Neural cell (in vitro differentiated cells): ENCODE measurements at regions not wholly inside any gene's neighbourhood (a gene's known extent, or its start where the extent isn't known, plus 50 kb on each side); places are given as distances from the start of the nearest gene placed in this dataset.

ENCODE experiments used
- H2AFZ ChIP-seq: fragments of 200-600, 300-800 bp; sonication (generic), shearing (Covaris generic); 2 replicates; pipeline ENCODE4 v1.6.0; 2014; ENCODE audit warnings: low read depth, mild to moderate bottlenecking, antibody characterized with exemption, low read length, moderate library complexity
- H3F3A ChIP-seq: fragments of 200-600 bp; shearing (Covaris generic); 2 replicates; pipeline ENCODE4 v1.6.1; 2016; ENCODE audit warnings: mild to moderate bottlenecking, moderate library complexity, mixed read lengths, antibody characterized with exemption, low read length; ENCODE audit not compliant: insufficient read depth, poor library complexity, severe bottlenecking
- H3K27ac ChIP-seq: fragments of 200-600, 300-800 bp; sonication (generic), shearing (Covaris generic); 2 replicates; pipeline ENCODE4 v1.5.1; 2014; ENCODE audit warnings: mild to moderate bottlenecking, low read length, moderate library complexity
- H3K27me3 ChIP-seq: fragments of 300-800, 200-600 bp; sonication (generic), shearing (Covaris generic); 2 replicates; pipeline ENCODE4 v1.6.0; 2014; ENCODE audit warnings: mild to moderate bottlenecking, low read depth, low read length, moderate library complexity; ENCODE audit not compliant: insufficient read depth
- H3K36me3 ChIP-seq: fragments of 300-800, 200-600 bp; sonication (generic), shearing (Covaris generic); 2 replicates; pipeline ENCODE4 v1.5.1; 2014; ENCODE audit warnings: mild to moderate bottlenecking, antibody characterized with exemption, low read length, moderate library complexity; ENCODE audit not compliant: insufficient read depth
- H3K4me2 ChIP-seq: fragments of 300-800, 200-600 bp; sonication (generic), shearing (Covaris generic); 2 replicates; pipeline ENCODE4 v1.6.0; 2014; ENCODE audit warnings: mild to moderate bottlenecking, low read length
- H3K4me3 ChIP-seq: fragments of 300-800, 200-600 bp; sonication (generic), shearing (Covaris generic); 2 replicates; pipeline ENCODE4 v1.5.1; 2014; ENCODE audit warnings: mild to moderate bottlenecking, low read length, moderate library complexity
- H3K79me2 ChIP-seq: fragments of 200-600 bp; shearing (Covaris generic); replicated peaks from 2 replicates; pipeline ENCODE4 v1.6.0; 2014; ENCODE audit warnings: mild to moderate bottlenecking, low read length, moderate library complexity; ENCODE audit not compliant: insufficient read depth
- H3K9ac ChIP-seq: fragments of 300-800, 200-600 bp; sonication (generic), shearing (Covaris generic); 2 replicates; pipeline ENCODE4 v1.6.1; 2016; ENCODE audit warnings: mild to moderate bottlenecking, low read length, mixed read lengths
- H3K9me2 ChIP-seq: fragments of 200-600 bp; shearing (Covaris generic); 2 replicates; pipeline ENCODE4 v1.6.1; 2016; ENCODE audit warnings: mild to moderate bottlenecking, low read length, mixed read lengths; ENCODE audit not compliant: insufficient read depth
- H3K9me3 ChIP-seq: fragments of 200-600, 300-800 bp; sonication (generic), shearing (Covaris generic); 2 replicates; pipeline ENCODE4 v1.6.1; 2016; ENCODE audit warnings: mild to moderate bottlenecking, mixed run types, low read length, moderate library complexity, mixed read lengths
- H4K20me1 ChIP-seq: fragments of 200-600 bp; shearing (Covaris generic); 2 replicates; pipeline ENCODE4 v1.6.1; 2016; ENCODE audit warnings: mild to moderate bottlenecking, mixed run types; ENCODE audit not compliant: insufficient read depth
- EP300 ChIP-seq: fragments of 450-650 bp; conservative IDR thresholded peaks from 2 replicates; pipeline ENCODE4 v1.6.1; 2014; ENCODE audit warnings: antibody characterized with exemption, mild to moderate bottlenecking, moderate library complexity; ENCODE audit not compliant: poor library complexity, severe bottlenecking
- EZH2 ChIP-seq: fragments of 200-600, 300-800 bp; shearing (Covaris generic), sonication (generic); IDR thresholded peaks from 2 replicates; pipeline ENCODE4 v1.6.1; 2014; ENCODE audit warnings: antibody characterized with exemption, low read length, borderline replicate concordance, mild to moderate bottlenecking; ENCODE audit not compliant: insufficient read depth, poor library complexity, severe bottlenecking
- MXI1 ChIP-seq: fragments of 450-650 bp; conservative IDR thresholded peaks from 2 replicates; pipeline ENCODE4 v1.6.1; 2014; ENCODE audit warnings: antibody characterized with exemption, mild to moderate bottlenecking; ENCODE audit not compliant: poor library complexity, severe bottlenecking
- POLR2AphosphoS5 ChIP-seq: IDR thresholded peaks from 2 replicates; pipeline ENCODE4 v1.6.1; 2012
- RAD21 ChIP-seq: fragments of 450-650 bp; conservative IDR thresholded peaks from 2 replicates; pipeline ENCODE4 v1.6.1; 2014; ENCODE audit warnings: antibody characterized with exemption, mild to moderate bottlenecking, moderate library complexity
- SMC3 ChIP-seq: fragments of 450-650 bp; conservative IDR thresholded peaks from 2 replicates; pipeline ENCODE4 v1.6.1; 2014; ENCODE audit warnings: antibody characterized with exemption, mild to moderate bottlenecking, moderate library complexity; ENCODE audit not compliant: poor library complexity
- TAF1 ChIP-seq: IDR thresholded peaks from 2 replicates; pipeline ENCODE4 v1.6.1; 2012; ENCODE audit warnings: low read depth
- TF ChIP-seq, protein P1 (sequence below): IDR thresholded peaks from 2 replicates; pipeline ENCODE4 v1.6.1; 2012; ENCODE audit warnings: borderline replicate concordance
- TF ChIP-seq, protein P2 (sequence below): fragments of 450-650 bp; IDR thresholded peaks from 2 replicates; pipeline ENCODE4 v1.5.1; 2014; ENCODE audit warnings: antibody characterized with exemption, mild to moderate bottlenecking, moderate library complexity; ENCODE audit not compliant: poor library complexity, severe bottlenecking

DNA sequence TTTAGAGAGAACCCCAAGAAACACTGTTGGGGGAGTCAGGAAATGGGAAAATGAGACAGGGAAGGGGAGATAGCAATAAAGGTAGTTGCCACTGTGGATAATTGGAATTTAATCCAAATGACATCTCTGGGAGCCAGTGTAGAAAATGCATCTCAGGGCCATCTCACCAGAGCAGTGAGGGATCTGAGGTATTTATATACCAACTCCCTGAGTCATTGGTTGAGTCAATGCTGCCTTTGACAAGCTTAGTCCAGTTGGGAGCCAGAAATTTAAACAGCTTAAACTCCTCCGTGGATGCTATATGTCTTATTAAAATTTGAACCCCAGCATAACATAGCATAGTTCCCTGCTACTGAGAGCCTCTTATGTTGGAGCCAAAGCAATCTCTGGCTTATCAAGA is 140.3 kb downstream of the SLC30A10 start:
- H3K27ac ChIP-seq: no peak overlapping the region

DNA sequence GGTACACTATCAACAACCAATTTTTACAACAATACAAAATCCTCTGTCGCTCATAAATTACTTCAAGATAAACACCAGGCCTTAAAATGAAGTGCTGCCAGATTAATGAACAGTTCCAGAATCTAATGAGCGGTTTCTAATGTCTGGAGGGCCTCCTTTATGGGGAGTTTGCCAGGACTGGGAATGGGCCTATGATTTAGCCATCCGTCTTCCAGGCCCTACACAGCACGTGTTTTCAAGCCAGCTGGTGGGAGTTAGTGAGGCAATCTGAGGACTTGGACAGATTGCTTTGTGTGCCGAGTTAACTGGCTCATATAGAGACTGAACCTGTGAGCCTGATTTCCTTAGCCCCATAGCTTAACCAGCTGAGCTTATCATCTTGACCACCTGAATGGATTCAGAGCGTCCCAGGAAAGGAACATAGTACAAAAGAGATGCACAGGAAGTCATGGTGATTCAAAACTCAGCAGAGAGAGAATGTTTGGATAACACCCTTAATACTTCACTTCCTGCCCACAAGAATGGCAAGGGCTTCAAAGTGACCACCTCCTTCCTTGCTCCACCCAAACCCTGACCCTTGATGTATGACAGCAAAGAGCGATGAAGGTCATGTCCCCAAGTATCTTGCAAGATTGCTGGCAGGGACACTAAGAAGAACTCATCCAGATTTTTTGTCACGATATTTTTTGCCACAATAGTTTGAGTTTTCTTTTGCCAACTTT is 143.5 kb downstream of the SLC30A10 start:
- Histone ChIP-seq H3K9me3 (no peaks in the 10 kb centered on the region), H3K27ac (no peak overlapping the region), H3K9me2 (no peaks in the 10 kb centered on the region), H3F3A (no peaks in the 10 kb centered on the region), H3K36me3 (no peaks in the 10 kb centered on the region), H2AFZ (no peak overlapping the region), H4K20me1 (no peaks in the 10 kb centered on the region), H3K27me3 (no peaks in the 10 kb centered on the region), H3K79me2 (no peaks in the 10 kb centered on the region), H3K9ac (no peak overlapping the region), H3K4me3 (no peak overlapping the region), H3K4me2 (no peak overlapping the region)
- TF ChIP-seq POLR2AphosphoS5: no peak
- no peak for TF ChIP-seq EP300

More for the DNA sequence above, 140.3 kb downstream of the SLC30A10 start:
- Histone ChIP-seq H2AFZ (no peak overlapping the region), H3K9me2 (no peaks in the 10 kb centered on the region), H3K9me3 (no peaks in the 10 kb centered on the region), H3K27me3 (no peaks in the 10 kb centered on the region), H3K4me2 (no peak overlapping the region), H3K79me2 (no peaks in the 10 kb centered on the region), H4K20me1 (no peaks in the 10 kb centered on the region), H3K9ac (no peak overlapping the region), H3F3A (no peaks in the 10 kb centered on the region), H3K36me3 (no peaks in the 10 kb centered on the region), H3K4me3 (no peak overlapping the region)
- TF ChIP-seq, protein P1, sequence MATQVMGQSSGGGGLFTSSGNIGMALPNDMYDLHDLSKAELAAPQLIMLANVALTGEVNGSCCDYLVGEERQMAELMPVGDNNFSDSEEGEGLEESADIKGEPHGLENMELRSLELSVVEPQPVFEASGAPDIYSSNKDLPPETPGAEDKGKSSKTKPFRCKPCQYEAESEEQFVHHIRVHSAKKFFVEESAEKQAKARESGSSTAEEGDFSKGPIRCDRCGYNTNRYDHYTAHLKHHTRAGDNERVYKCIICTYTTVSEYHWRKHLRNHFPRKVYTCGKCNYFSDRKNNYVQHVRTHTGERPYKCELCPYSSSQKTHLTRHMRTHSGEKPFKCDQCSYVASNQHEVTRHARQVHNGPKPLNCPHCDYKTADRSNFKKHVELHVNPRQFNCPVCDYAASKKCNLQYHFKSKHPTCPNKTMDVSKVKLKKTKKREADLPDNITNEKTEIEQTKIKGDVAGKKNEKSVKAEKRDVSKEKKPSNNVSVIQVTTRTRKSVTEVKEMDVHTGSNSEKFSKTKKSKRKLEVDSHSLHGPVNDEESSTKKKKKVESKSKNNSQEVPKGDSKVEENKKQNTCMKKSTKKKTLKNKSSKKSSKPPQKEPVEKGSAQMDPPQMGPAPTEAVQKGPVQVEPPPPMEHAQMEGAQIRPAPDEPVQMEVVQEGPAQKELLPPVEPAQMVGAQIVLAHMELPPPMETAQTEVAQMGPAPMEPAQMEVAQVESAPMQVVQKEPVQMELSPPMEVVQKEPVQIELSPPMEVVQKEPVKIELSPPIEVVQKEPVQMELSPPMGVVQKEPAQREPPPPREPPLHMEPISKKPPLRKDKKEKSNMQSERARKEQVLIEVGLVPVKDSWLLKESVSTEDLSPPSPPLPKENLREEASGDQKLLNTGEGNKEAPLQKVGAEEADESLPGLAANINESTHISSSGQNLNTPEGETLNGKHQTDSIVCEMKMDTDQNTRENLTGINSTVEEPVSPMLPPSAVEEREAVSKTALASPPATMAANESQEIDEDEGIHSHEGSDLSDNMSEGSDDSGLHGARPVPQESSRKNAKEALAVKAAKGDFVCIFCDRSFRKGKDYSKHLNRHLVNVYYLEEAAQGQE: no peak
- TF ChIP-seq EP300 (no peak), POLR2AphosphoS5 (no peak), SMC3 (no peak), RAD21 (no peak), MXI1 (no peak), TAF1 (no peak), EZH2 (no peak)
- TF ChIP-seq, protein P2, sequence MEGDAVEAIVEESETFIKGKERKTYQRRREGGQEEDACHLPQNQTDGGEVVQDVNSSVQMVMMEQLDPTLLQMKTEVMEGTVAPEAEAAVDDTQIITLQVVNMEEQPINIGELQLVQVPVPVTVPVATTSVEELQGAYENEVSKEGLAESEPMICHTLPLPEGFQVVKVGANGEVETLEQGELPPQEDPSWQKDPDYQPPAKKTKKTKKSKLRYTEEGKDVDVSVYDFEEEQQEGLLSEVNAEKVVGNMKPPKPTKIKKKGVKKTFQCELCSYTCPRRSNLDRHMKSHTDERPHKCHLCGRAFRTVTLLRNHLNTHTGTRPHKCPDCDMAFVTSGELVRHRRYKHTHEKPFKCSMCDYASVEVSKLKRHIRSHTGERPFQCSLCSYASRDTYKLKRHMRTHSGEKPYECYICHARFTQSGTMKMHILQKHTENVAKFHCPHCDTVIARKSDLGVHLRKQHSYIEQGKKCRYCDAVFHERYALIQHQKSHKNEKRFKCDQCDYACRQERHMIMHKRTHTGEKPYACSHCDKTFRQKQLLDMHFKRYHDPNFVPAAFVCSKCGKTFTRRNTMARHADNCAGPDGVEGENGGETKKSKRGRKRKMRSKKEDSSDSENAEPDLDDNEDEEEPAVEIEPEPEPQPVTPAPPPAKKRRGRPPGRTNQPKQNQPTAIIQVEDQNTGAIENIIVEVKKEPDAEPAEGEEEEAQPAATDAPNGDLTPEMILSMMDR: no peak
